Left cardiac atrium (tissue), 4 donors: ENCODE measurements at regions not wholly inside any gene's neighbourhood (a gene's known extent, or its start where the extent isn't known, plus 50 kb on each side); places are given as distances from the start of the nearest gene placed in this dataset.
"Not testable (repeated sequence)": the region's sequence is repeated elsewhere in the genome, so short reads cannot be mapped to it uniquely, and the experiment has no call there.

Experiments used
- ATAC-seq, 2 donors: fragments of 200-7000 bp; cut with Tn5 transposase; one replicate each; pipeline ENCODE4 v1.9.1; 2020; ENCODE audit warnings: mild to moderate bottlenecking in 2 of 2, moderate library complexity in 2 of 2
- DNase-seq: peaks from one replicate; pipeline ENCODE4 v3.0.0-alpha.2; 2020
- intact Hi-C, 2 donors: fragments of 100-400 bp; cut with DNase I; formaldehyde crosslinking; loops; one replicate each; pipeline versions ENCODE4 v1.14.1 to v1.15.1; 2022 to 2023
- donor health status: DM: no; HTN: yes; CAD: no.
- donor health status: DM: no; HTN: yes; CAD: no; lungs with severe emphysema.
- donor health status: DM: yes; HTN: yes; CAD: no.
- donor health status: Dilated cardiomyopathy.

GRCh38 chr11:81574301-81574700 lies 1159.4 kb downstream of the FAM181B start:
- no peak for DNase-seq
- intact Hi-C loops, result no loop called here

GRCh38 chr11:81573367-81573766 lies 1160.3 kb downstream of the FAM181B start:
- ATAC-seq (no peak), DNase-seq (no peak)
- intact Hi-C loops, result no loop called here

More at GRCh38 chr11:81574301-81574700, 1159.4 kb downstream of the FAM181B start:
- no peak for ATAC-seq

- ATAC-seq (no peak), DNase-seq (no peak)
- intact Hi-C loops, result no loop called here
Measured at GRCh38 chr11:81570669-81571068, 1163.0 kb downstream of the FAM181B start.

GRCh38 chr11:81569999-81570398 lies 1163.7 kb downstream of the FAM181B start:
- no peak for ATAC-seq
- intact Hi-C loops, result no loop called here
- DNase-seq, result no peak

DNA sequence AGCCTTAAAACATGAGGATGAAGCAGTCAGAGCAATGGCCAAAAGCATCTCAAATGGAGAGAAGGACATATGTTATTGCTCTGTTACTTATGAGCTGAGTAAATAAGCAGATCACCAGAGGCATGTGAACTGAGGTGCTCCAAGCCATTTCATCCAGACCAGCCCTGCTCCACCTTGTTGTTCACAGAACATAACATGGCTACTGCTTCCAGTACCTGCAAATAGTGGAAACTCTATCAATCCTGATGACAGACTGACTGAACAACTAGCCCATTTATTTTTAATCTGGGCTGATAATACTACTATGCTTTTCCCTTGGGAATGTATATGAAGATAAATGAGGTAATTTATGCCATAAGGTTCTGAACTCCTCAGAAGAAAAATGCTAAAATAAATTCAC lies 1164.7 kb downstream of the FAM181B start:
- no peak for DNase-seq
- intact Hi-C loops, result no loop called here
- no peak for ATAC-seq

DNA sequence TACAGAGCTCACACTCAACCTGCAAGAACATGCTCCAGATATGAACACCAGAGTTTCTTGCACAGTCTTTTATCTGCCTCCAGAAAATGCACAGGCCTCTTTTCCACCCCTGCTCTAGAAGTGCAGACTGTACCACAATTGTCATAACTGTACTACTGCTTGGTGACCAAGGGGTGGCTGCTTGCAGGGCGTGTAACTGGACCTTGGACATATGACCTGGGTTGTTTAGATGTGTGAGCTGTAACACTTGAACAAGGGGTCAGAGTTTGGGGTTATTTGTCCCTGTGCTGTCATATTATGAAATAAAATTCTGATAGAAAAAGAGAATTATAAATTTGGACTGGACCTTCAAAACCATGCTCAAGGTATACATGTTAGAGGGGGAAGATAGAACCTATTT lies 1185.5 kb downstream of the FAM181B start:
- no peak for ATAC-seq
- no peak for DNase-seq
- intact Hi-C loops, result no loop called here

- DNase-seq, intact Hi-C loops, ATAC-seq: not testable (repeated sequence)
Measured at GRCh38 chr11:81539806-81540205, 1193.9 kb downstream of the FAM181B start.

- intact Hi-C loops, result no loop called here
- ATAC-seq, result no peak
- no peak for DNase-seq
Measured at GRCh38 chr11:81515566-81515965, 1218.1 kb downstream of the FAM181B start.

DNA sequence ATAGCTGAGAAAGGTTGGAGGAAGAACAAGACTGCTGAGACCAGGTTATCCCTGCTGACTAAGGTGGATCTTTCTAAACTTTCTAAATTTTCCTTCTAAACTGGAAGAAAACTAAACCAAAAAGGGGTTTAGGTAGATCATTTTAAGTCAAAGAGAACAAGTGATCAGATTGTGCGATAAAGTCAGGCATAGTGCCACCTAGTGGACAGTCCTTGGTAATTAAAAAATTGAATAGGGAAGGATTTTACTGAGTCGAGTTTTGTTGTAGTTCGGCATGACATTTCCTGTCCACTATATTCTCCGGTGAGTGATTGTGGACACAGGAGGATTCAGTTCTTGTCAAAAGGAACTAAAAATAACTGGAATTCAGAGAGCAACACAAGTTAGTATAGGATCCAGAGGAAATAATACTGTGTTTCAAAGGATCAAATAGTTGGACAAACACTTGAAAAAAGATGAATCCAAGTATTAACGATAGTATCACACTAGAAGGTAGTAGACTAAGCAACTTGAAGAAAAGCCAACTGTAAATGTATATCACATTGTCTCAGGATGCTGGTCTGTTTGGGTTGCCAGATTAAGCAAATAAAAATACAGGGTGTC lies 1236.4 kb downstream of the FAM181B start:
- ATAC-seq (no peak), DNase-seq (no peak)
- intact Hi-C loops, result no loop called here

DNA sequence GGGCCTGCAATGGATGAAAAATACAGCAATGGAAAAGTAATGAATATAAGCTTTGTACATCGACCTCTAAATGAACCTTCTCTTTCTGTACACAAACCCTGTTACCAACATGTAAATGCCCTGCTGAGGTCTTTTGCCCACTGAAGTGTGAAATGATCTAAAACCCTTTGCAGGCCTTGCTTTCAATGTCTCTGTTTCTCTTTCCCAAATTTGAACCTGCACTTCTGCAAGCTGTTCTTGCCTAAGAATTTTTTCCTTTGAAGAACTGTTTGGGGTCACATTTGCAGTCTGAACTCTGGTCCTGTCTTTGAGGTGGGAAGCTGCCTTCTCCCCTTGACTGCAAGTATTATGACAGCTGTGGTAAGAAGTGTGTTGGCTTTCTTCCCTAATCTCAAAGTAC lies 1237.1 kb downstream of the FAM181B start:
- no peak for ATAC-seq
- DNase-seq, result no peak
- intact Hi-C loops, result no loop called here

- no peak for ATAC-seq
- no peak for DNase-seq
- intact Hi-C loops, result no loop called here
Measured at GRCh38 chr11:81495699-81496292, 1237.9 kb downstream of the FAM181B start.

GRCh38 chr11:81494431-81494830 lies 1239.2 kb downstream of the FAM181B start:
- intact Hi-C loops, result no loop called here
- DNase-seq (no peak), ATAC-seq (no peak)

- no peak for ATAC-seq
- DNase-seq, result no peak
- intact Hi-C loops, result no loop called here
Measured at GRCh38 chr11:81492923-81493445, 1240.7 kb downstream of the FAM181B start.

DNA sequence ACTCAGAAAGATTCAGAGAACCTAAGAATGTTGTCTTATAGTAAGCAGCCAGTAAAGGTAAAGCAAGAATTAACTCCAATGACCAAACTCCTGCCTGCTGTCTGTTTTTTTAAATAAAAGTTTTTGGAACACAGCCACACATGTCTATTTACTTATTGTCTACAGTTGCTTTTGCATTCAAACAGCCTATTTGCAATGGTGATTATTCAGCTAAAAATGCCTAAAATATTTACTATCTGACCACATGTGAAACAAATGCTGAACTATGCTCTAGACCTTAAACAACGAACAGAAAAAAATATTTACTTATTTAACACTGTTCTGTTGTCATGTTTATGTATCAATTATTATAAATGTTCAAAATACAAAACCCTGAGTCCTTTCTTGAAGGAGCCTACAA lies 1246.6 kb downstream of the FAM181B start:
- DNase-seq (no peak), ATAC-seq (no peak)
- intact Hi-C loops, result no loop called here

- intact Hi-C loops, result no loop called here
- ATAC-seq (no peak), DNase-seq (no peak)
Measured at GRCh38 chr11:81484196-81484595, 1249.5 kb downstream of the FAM181B start.

GRCh38 chr11:81477277-81477676 lies 1256.4 kb downstream of the FAM181B start:
- intact Hi-C loops, result no loop called here
- DNase-seq (no peak), ATAC-seq (no peak)

- intact Hi-C loops, result no loop called here
Measured at GRCh38 chr11:81476345-81476744, 1257.3 kb downstream of the FAM181B start.

DNA sequence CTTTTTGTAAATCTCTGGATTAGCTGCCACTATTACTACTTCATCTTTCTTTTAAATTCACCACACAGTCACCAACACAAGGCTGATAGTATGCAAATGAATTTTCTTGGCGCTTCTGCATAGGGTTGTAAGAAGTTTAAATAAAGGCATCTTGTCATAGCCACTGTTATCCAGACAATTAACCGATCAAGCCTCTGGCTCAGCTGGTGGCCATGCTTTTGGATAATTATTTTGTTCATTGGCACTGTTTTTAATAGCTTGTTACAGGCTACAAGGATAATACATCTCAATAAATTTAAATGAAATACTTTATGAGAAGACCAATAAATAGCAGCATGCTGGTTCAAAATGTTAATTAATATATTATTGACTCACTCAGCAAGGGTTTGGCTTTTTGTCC lies 1261.0 kb downstream of the FAM181B start:
- no peak for ATAC-seq
- intact Hi-C loops, result no loop called here
- DNase-seq, result no peak

More at GRCh38 chr11:81476345-81476744, 1257.3 kb downstream of the FAM181B start:
- DNase-seq, result no peak
- ATAC-seq, result no peak

GRCh38 chr11:81470446-81470845 lies 1263.2 kb downstream of the FAM181B start:
- DNase-seq, result no peak
- intact Hi-C loops, result no loop called here
- ATAC-seq, result no peak

DNA sequence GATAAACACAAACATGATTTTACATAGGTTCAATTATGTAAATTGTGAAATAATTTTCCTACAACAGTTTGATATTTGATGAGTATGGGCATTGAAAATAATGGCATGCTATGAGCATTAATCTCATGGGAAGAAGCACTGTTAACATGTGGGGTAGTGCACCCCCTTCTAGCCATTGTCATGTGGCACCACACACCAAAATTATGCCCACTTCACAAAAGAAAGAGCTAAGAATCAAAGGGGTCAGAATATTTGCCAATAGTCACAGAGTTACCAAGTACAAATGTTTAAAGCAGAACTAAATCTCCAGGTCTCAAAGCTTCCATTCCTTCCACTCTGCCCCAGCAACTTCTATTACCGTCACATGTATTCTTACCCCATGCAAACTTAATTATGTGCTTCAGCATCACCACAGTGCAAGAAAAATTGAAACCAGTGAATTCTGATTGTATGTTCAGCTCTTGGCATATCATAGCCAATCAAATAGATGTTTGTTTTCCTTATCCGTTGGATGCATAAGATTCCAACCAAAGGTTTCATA lies 1273.8 kb downstream of the FAM181B start:
- no peak for ATAC-seq
- no peak for DNase-seq
- intact Hi-C loops, result no loop called here

- DNase-seq (no peak), ATAC-seq (no peak)
- intact Hi-C loops, result no loop called here
Measured at GRCh38 chr11:81449588-81450156, 1284.0 kb downstream of the FAM181B start.
